ENCODE measurements at regions not wholly inside any gene's neighbourhood (a gene's known extent, or its start where the extent isn't known, plus 50 kb on each side); places are given as distances from the start of the nearest gene placed in this dataset.

GRCh38 chr12:83185241-83185640 is 498.5 kb downstream of the TMTC2 start:
- DNase-seq, result no peak
